Trophoblast cell (in vitro differentiated cells and primary cell): ENCODE measurements at regions not wholly inside any gene's neighbourhood (a gene's known extent, or its start where the extent isn't known, plus 50 kb on each side); places are given as distances from the start of the nearest gene placed in this dataset.

ENCODE experiments used
- DNase-seq, 2 donors: peaks; one replicate each; pipeline ENCODE4 v3.0.0-alpha.2; 2016
- H2AFZ ChIP-seq: 2 replicates; pipeline ENCODE4 v1.6.1; 2013; ENCODE audit warnings: low read length, moderate library complexity, mild to moderate bottlenecking; ENCODE audit not compliant: insufficient read depth, poor library complexity
- H2AK5ac ChIP-seq: 2 replicates; pipeline ENCODE4 v1.6.1; 2013; ENCODE audit warnings: mild to moderate bottlenecking, low read length
- H2BK120ac ChIP-seq: 2 replicates; pipeline ENCODE4 v1.6.1; 2013; ENCODE audit warnings: low read length, mild to moderate bottlenecking, moderate library complexity; ENCODE audit not compliant: insufficient read depth, poor library complexity
- H2BK12ac ChIP-seq: 2 replicates; pipeline ENCODE4 v1.6.1; 2013; ENCODE audit warnings: mild to moderate bottlenecking, low read length, moderate library complexity
- H2BK5ac ChIP-seq: 2 replicates; pipeline ENCODE4 v1.6.1; 2013; ENCODE audit warnings: low read length, low read depth, moderate library complexity, mild to moderate bottlenecking; ENCODE audit not compliant: poor library complexity
- H3K14ac ChIP-seq: 2 replicates; pipeline ENCODE4 v1.6.1; 2013; ENCODE audit warnings: mild to moderate bottlenecking, low read length
- H3K18ac ChIP-seq: 2 replicates; pipeline ENCODE4 v1.6.1; 2013; ENCODE audit warnings: mild to moderate bottlenecking, low read length
- H3K23ac ChIP-seq: 2 replicates; pipeline ENCODE4 v1.6.1; 2013; ENCODE audit warnings: low read length
- H3K27ac ChIP-seq: 2 replicates; pipeline ENCODE4 v1.5.1; 2013; ENCODE audit warnings: low read depth, mild to moderate bottlenecking, inconsistent platforms, low read length, moderate library complexity
- H3K27me3 ChIP-seq: 2 replicates; pipeline ENCODE4 v1.6.1; 2013; ENCODE audit warnings: inconsistent platforms, mild to moderate bottlenecking, low read length, moderate library complexity; ENCODE audit not compliant: insufficient read depth
- H3K36me3 ChIP-seq, 2 experiments: 1 replicate in 1 of 2; 2 replicates in 1 of 2; pipeline ENCODE4 v1.6.1; 2013; ENCODE audit warnings: low read length in 2 of 2, mild to moderate bottlenecking in 2 of 2, moderate library complexity in 1 of 2; ENCODE audit not compliant: insufficient read depth in 2 of 2, control insufficient read depth in 1 of 2
- H3K4ac ChIP-seq: 2 replicates; pipeline ENCODE4 v1.6.1; 2013; ENCODE audit warnings: low read depth, mild to moderate bottlenecking, low read length, moderate library complexity
- H3K4me1 ChIP-seq, 2 experiments: 1 replicate in 1 of 2; 2 replicates in 1 of 2; pipeline ENCODE4 v1.6.1; 2013; ENCODE audit warnings: low read length in 2 of 2, mild to moderate bottlenecking in 2 of 2, moderate library complexity in 1 of 2; ENCODE audit not compliant: insufficient read depth in 2 of 2, control insufficient read depth in 1 of 2
- H3K4me2 ChIP-seq: 2 replicates; pipeline ENCODE4 v1.6.1; 2013; ENCODE audit warnings: inconsistent platforms, mild to moderate bottlenecking, low read length, moderate library complexity
- H3K4me3 ChIP-seq: 2 replicates; pipeline ENCODE4 v1.5.1; 2013; ENCODE audit warnings: mild to moderate bottlenecking, low read depth, low read length, inconsistent platforms
- H3K79me1 ChIP-seq: one replicate; pipeline ENCODE4 v1.6.1; 2013; ENCODE audit warnings: low read length
- H3K79me2 ChIP-seq: 2 replicates; pipeline ENCODE4 v1.6.1; 2013; ENCODE audit warnings: low read length, mild to moderate bottlenecking; ENCODE audit not compliant: control insufficient read depth, insufficient read depth, poor library complexity
- H3K9ac ChIP-seq: 2 replicates; pipeline ENCODE4 v1.6.1; 2013; ENCODE audit warnings: mild to moderate bottlenecking, low read length
- H3K9me3 ChIP-seq: 2 replicates; pipeline ENCODE4 v1.6.1; 2013; ENCODE audit warnings: low read depth, mild to moderate bottlenecking, control low read depth, inconsistent platforms, low read length; ENCODE audit not compliant: insufficient read depth
- H4K12ac ChIP-seq: 2 replicates; pipeline ENCODE4 v1.6.1; 2013; ENCODE audit warnings: low read depth, mild to moderate bottlenecking, low read length, moderate library complexity
- H4K8ac ChIP-seq: 2 replicates; pipeline ENCODE4 v1.6.1; 2013; ENCODE audit warnings: low read depth, mild to moderate bottlenecking, low read length, moderate library complexity
- H4K91ac ChIP-seq: one replicate; pipeline ENCODE4 v1.6.1; 2013; ENCODE audit warnings: low read depth, mild to moderate bottlenecking, low read length, moderate library complexity
- WGBS: extraction: QIAGEN DNeasy Blood & Tissue Kit; methylation state at CpG from one replicate; pipeline ENCODE4 v1.1.7; 2013; ENCODE audit warnings: missing lambda C conversion rate; ENCODE audit not compliant: insufficient read length, insufficient coverage; ENCODE audit errors: extremely low coverage; 5-methylcytosine and 5-hydroxymethylcytosine counted together

DNA sequence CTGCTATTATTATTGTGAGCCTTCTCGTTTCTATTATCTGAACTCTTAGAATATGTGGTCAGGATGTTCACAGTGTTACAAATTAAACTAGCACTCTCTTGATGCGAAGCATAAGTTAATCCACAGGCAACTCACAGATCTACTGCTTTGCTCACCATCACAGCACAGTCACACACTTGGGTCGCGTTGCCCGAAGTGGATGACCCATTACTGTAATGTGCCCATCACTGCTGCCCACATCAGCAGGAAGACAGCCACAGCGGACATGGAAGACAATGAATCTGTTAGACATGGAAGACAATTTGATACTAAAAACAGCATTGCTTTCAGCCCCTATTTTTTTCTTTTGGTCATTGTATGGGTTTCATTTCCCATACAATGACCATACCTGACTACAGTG, 216.4 kb upstream of the B3GAT1 start:
- WGBS: no CpG with 5 or more reads among the region's 6 CpGs
- Histone ChIP-seq H4K8ac (no peak overlapping the region), H3K36me3 (no peaks in the 10 kb centered on the region), H3K4me1 (no peaks in the 10 kb centered on the region), H3K79me1 (no peaks in the 10 kb centered on the region), H4K91ac (no peak overlapping the region), H2BK12ac (no peak overlapping the region), H4K12ac (no peak overlapping the region), H3K9ac (no peak overlapping the region), H2BK5ac (no peak overlapping the region), H3K27me3 (no peaks in the 10 kb centered on the region), H3K23ac (no peak overlapping the region), H2BK120ac (no peak overlapping the region), H3K4me2 (no peak overlapping the region), H3K18ac (no peak overlapping the region), H3K14ac (no peak overlapping the region), H2AK5ac (no peak overlapping the region), H2AFZ (no peak overlapping the region), H3K9me3 (peaks cover 3% of the 10 kb centered on the region), H3K4ac (no peak overlapping the region), H3K27ac (no peak overlapping the region), H3K79me2 (no peaks in the 10 kb centered on the region), H3K4me3 (no peak overlapping the region)
- DNase-seq: no peak

DNA sequence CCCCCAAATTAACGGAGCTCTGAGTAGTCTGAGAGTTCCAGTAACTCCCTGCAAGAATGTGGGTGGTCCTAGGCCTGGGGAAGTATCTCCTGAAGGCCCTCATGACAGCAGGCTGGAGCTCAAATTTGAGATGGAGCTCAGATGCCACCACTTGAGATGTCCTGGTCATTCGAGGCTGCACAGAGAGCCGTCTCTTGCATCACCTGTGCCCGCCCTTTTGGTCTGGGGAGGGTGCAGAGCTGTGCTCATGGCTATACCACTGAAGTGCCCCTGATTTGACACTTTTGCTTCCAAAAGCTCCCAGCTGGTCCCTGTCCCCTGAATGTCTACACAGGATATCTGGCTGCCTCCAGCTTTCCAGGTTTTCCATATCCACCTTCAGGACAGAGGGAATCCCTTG, 214.0 kb upstream of the B3GAT1 start:
- Histone ChIP-seq H3K4me2 (no peak overlapping the region), H3K79me1 (no peaks in the 10 kb centered on the region), H3K4me3 (no peak overlapping the region), H3K9me3 (peaks cover 3% of the 10 kb centered on the region), H3K27ac (no peak overlapping the region), H2BK5ac (no peak overlapping the region), H2BK12ac (no peak overlapping the region), H3K14ac (no peak overlapping the region), H3K36me3 (no peaks in the 10 kb centered on the region), H2AFZ (no peak overlapping the region), H3K27me3 (no peaks in the 10 kb centered on the region), H4K91ac (no peak overlapping the region), H3K79me2 (no peaks in the 10 kb centered on the region), H3K4ac (no peak overlapping the region), H3K9ac (no peak overlapping the region), H3K23ac (no peak overlapping the region), H2BK120ac (no peak overlapping the region), H3K4me1 (no peaks in the 10 kb centered on the region), H4K8ac (no peak overlapping the region), H3K18ac (no peak overlapping the region), H2AK5ac (no peak overlapping the region), H4K12ac (no peak overlapping the region)
- no CpG with 5 or more reads among the region's 4 CpGs for WGBS
- DNase-seq: no peak

DNA sequence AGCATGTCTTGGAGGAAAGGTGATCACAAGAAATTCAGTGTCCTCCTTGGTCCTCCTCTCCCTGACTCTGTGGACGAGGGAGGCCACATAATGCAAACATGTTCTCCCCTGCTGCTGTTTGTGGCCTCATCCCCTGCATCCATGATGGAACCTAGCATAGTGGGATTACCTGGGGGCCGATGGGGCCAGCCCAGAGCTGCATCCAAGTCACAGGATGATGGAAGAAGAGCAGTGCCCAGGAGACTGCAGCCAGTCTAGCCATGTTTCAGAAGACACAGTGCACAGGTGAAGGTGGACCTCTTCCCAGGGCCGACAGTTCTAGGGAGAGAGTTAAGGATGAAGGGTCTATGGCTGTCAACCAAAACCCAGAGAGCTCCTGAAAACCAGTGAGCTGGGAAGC, 213.6 kb upstream of the B3GAT1 start:
- no CpG with 5 or more reads among the region's 3 CpGs for whole genome bisulfite sequencing
- Histone ChIP-seq H2BK12ac (no peak overlapping the region), H3K36me3 (no peaks in the 10 kb centered on the region)

DNA sequence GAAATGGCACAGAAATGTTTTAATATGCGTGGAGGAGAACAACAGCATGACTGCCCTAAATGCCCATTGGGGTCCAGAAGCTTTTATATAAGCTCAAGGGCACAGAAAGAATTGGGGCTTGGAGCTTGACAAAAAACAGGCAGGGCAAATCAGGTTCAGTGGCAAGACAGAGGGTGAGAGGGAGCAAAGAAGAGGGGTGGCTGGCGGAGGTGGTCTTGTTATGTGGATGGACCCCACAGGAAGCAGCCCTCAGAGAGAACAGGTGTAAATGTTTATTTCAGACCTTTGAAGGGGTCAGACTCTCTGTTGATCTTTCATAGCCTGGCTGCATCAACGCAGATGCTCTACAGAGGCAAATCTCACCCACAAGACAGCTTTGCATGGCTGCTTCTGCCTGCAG, 213.1 kb upstream of the B3GAT1 start:
- Histone ChIP-seq H3K4me1 (no peaks in the 10 kb centered on the region), H3K79me2 (no peaks in the 10 kb centered on the region), H3K79me1 (no peaks in the 10 kb centered on the region), H2BK12ac (no peak overlapping the region), H3K36me3 (no peaks in the 10 kb centered on the region), H3K9ac (no peak overlapping the region), H3K18ac (no peak overlapping the region), H3K4ac (no peak overlapping the region), H3K27me3 (no peaks in the 10 kb centered on the region), H4K91ac (no peak overlapping the region), H2BK120ac (no peak overlapping the region), H2AFZ (no peak overlapping the region), H4K12ac (no peak overlapping the region), H3K9me3 (peaks cover 3% of the 10 kb centered on the region), H4K8ac (no peak overlapping the region), H2BK5ac (no peak overlapping the region), H3K4me3 (no peak overlapping the region), H3K23ac (no peak overlapping the region), H3K14ac (no peak overlapping the region), H3K4me2 (no peak overlapping the region), H3K27ac (no peak overlapping the region), H2AK5ac (no peak overlapping the region)
- no peak for DNase-seq
- WGBS: no CpG with 5 or more reads among the region's 3 CpGs

More for the DNA sequence above, 213.6 kb upstream of the B3GAT1 start:
- Histone ChIP-seq H2BK120ac (no peak overlapping the region), H2AK5ac (no peak overlapping the region), H3K4me2 (no peak overlapping the region), H2AFZ (no peak overlapping the region), H3K27ac (no peak overlapping the region), H3K27me3 (no peaks in the 10 kb centered on the region), H3K4ac (no peak overlapping the region), H3K14ac (no peak overlapping the region), H3K9me3 (peaks cover 3% of the 10 kb centered on the region), H4K12ac (no peak overlapping the region), H3K79me2 (no peaks in the 10 kb centered on the region), H3K4me3 (no peak overlapping the region), H3K18ac (no peak overlapping the region), H3K4me1 (no peaks in the 10 kb centered on the region), H3K79me1 (no peaks in the 10 kb centered on the region), H2BK5ac (no peak overlapping the region), H4K8ac (no peak overlapping the region), H4K91ac (no peak overlapping the region), H3K9ac (no peak overlapping the region), H3K23ac (no peak overlapping the region)
- no peak for DNase-seq
